Suprapubic skin (tissue), 3 donors: ENCODE measurements at regions not wholly inside any gene's neighbourhood (a gene's known extent, or its start where the extent isn't known, plus 50 kb on each side); places are given as distances from the start of the nearest gene placed in this dataset.

ENCODE experiments used
- POLR2A ChIP-seq, 2 donors: fragments of 450-650 bp; IDR thresholded peaks; one replicate each; pipeline ENCODE4 v1.6.1; 2017; ENCODE audit warnings: antibody characterized with exemption in 2 of 2, mild to moderate bottlenecking in 2 of 2, moderate library complexity in 2 of 2
- TF ChIP-seq, protein P1 (sequence below), 2 donors: fragments of 200-600 bp in 1 of 2; fragments of 450-650 bp in 1 of 2; sonication (generic) in 1 of 2; IDR thresholded peaks; one replicate each; pipeline ENCODE4 v1.5.1; 2016 to 2019; ENCODE audit warnings: antibody characterized with exemption in 2 of 2, mild to moderate bottlenecking in 1 of 2, moderate library complexity in 1 of 2

DNA sequence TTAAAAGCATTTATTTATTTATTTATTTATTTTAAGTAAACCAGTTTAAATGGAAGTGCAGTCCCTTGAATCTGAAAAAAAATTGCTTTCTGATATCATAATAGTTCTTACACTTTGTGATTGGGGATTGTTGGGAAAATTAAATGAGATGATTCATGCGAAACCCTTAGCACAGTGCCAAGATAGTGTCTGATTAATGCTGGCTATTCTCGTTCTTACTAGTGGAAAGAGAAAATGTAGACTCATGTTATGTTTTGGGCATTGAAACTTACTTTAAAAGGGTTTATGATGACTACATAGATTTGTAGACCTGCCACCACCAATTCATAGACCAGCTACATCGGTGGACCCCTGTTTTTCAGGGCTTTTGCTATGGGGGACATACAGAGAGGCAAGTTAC is 229.2 kb upstream of the ZFP64 start:
- TF ChIP-seq, protein P1, sequence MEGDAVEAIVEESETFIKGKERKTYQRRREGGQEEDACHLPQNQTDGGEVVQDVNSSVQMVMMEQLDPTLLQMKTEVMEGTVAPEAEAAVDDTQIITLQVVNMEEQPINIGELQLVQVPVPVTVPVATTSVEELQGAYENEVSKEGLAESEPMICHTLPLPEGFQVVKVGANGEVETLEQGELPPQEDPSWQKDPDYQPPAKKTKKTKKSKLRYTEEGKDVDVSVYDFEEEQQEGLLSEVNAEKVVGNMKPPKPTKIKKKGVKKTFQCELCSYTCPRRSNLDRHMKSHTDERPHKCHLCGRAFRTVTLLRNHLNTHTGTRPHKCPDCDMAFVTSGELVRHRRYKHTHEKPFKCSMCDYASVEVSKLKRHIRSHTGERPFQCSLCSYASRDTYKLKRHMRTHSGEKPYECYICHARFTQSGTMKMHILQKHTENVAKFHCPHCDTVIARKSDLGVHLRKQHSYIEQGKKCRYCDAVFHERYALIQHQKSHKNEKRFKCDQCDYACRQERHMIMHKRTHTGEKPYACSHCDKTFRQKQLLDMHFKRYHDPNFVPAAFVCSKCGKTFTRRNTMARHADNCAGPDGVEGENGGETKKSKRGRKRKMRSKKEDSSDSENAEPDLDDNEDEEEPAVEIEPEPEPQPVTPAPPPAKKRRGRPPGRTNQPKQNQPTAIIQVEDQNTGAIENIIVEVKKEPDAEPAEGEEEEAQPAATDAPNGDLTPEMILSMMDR (IDR thresholded peaks at IDR 0.05), result no peak
- no peak for TF ChIP-seq POLR2A (IDR thresholded peaks at IDR 0.05)
